Mammary epithelial cell (primary cell): ENCODE measurements at regions not wholly inside any gene's neighbourhood (a gene's known extent, or its start where the extent isn't known, plus 50 kb on each side); places are given as distances from the start of the nearest gene placed in this dataset.

ENCODE experiments used
- CTCF ChIP-seq, 2 donors: IDR thresholded peaks in 1 of 2; conservative IDR thresholded peaks in 1 of 2; 2 replicates each; pipeline ENCODE4 v1.5.1; 2011 to 2012; ENCODE audit warnings: inconsistent platforms in 2 of 2, low read length in 2 of 2, mild to moderate bottlenecking in 2 of 2, control low read depth in 1 of 2, low read depth in 1 of 2; ENCODE audit not compliant: insufficient read depth in 1 of 2; ENCODE audit errors: extremely low read depth in 1 of 2
- EZH2 ChIP-seq: IDR thresholded peaks from 2 replicates; pipeline ENCODE4 v1.6.1; 2012; ENCODE audit warnings: low read length, inconsistent platforms, borderline replicate concordance

DNA sequence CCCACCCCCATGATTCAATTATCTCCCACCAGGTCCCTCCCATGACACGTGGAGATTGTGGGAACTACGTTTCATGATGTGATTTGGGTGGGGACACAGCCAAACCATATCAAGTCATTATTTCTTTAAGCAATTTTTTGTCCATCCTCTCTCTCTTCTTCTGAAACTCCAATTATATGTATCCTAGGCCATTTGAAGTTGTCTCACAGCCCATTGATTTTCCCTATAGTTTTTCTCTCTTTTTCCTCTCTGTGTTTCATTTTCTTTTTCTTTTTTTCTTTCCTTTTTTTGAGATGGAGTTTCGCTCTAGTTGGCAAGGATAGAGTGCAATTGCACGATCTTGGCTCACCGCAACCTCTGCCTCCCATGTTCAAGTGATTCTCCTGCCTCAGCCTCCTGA, 101.9 kb upstream of the CXCL14 start:
- TF ChIP-seq CTCF (conservative IDR thresholded peaks at IDR 0.05 in 1 of 2, IDR thresholded peaks at IDR 0.05 in 1 of 2; ENCODE audit: extremely low read depth in 1 of 2, insufficient read depth in 1 of 2, low read depth in 1 of 2, low read length in 2 of 2) (no peak), EZH2 (no peak)
